Tibial artery (tissue), 4 donors: ENCODE measurements at regions not wholly inside any gene's neighbourhood (a gene's known extent, or its start where the extent isn't known, plus 50 kb on each side); places are given as distances from the start of the nearest gene placed in this dataset.

Experiments used
- DNase-seq, 2 donors: peaks; one replicate each; pipeline ENCODE4 v3.0.0-alpha.2; 2019
- H3K27ac ChIP-seq, 2 donors: fragments of 200-600 bp; sonication (generic) in 1 of 2; 1 replicate in 1 of 2; 2 replicates in 1 of 2; pipeline ENCODE4 v1.5.1; 2018 to 2019; ENCODE audit warnings: mild to moderate bottlenecking in 1 of 2
- H3K27me3 ChIP-seq, 2 donors: fragments of 200-600 bp; sonication (generic) in 1 of 2; one replicate each; pipeline versions ENCODE4 v1.5.1 to v1.6.0; 2016 to 2019
- H3K36me3 ChIP-seq, 3 donors: fragments of 200-600 bp; sonication (generic) in 2 of 3; one replicate each; pipeline ENCODE4 v1.5.1; 2016 to 2019; ENCODE audit warnings: mild to moderate bottlenecking in 2 of 3
- H3K4me1 ChIP-seq, 4 donors: fragments of 200-600 bp; sonication (generic) in 2 of 4; 1 replicate in 3 of 4; 2 replicates in 1 of 4; pipeline ENCODE4 v1.5.1; 2016 to 2019
- H3K4me3 ChIP-seq, 2 donors: fragments of 200-600 bp; sonication (generic) in 1 of 2; 1 replicate in 1 of 2; 2 replicates in 1 of 2; pipeline ENCODE4 v1.5.1; 2018 to 2019; ENCODE audit warnings: mild to moderate bottlenecking in 2 of 2
- H3K9me3 ChIP-seq, 3 donors: fragments of 200-600 bp; sonication (generic) in 1 of 3; one replicate each; pipeline ENCODE4 v1.5.1; 2016 to 2019
- CTCF ChIP-seq, 2 experiments: fragments of 200-600 bp in 1 of 2; fragments of 450-650 bp in 1 of 2; IDR thresholded peaks; one replicate each; pipeline ENCODE4 v1.5.1; 2017 to 2019; ENCODE audit warnings: antibody characterized with exemption in 2 of 2, mild to moderate bottlenecking in 1 of 2, moderate library complexity in 1 of 2
- intact Hi-C: fragments of 100-400 bp; cut with DNase I; formaldehyde crosslinking; loops from one replicate; pipeline ENCODE4 v1.15.0; 2023; ENCODE audit warnings: low total_unique reads

GRCh38 chr13:108137176-108137575, 78.2 kb downstream of the LIG4 start:
- TF ChIP-seq CTCF (IDR thresholded peaks at IDR 0.05), result no peak
- intact Hi-C loops, result no loop called here

GRCh38 chr13:108127406-108127805, 87.9 kb downstream of the LIG4 start:
- H3K4me1 ChIP-seq, result no peaks in the 10 kb centered on the region
- intact Hi-C loops, result no loop called here
- no peak for TF ChIP-seq CTCF (IDR thresholded peaks at IDR 0.05)
- H3K27me3 ChIP-seq, result no peaks in the 10 kb centered on the region
- no peak overlapping the region for H3K4me3 ChIP-seq
- DNase-seq, result no peak
- no peak overlapping the region for H3K27ac ChIP-seq
- H3K36me3 ChIP-seq, result no peaks in the 10 kb centered on the region
- no peaks in the 10 kb centered on the region for H3K9me3 ChIP-seq

More at GRCh38 chr13:108137176-108137575, 78.2 kb downstream of the LIG4 start:
- DNase-seq, result no peak
- Histone ChIP-seq H3K27ac (no peak overlapping the region), H3K4me1 (no peaks in the 10 kb centered on the region), H3K9me3 (no peaks in the 10 kb centered on the region), H3K36me3 (no peaks in the 10 kb centered on the region), H3K27me3 (no peaks in the 10 kb centered on the region), H3K4me3 (no peak overlapping the region)

GRCh38 chr13:108126056-108126455, 89.3 kb downstream of the LIG4 start:
- no peaks in the 10 kb centered on the region for H3K9me3 ChIP-seq
- H3K27me3 ChIP-seq, result no peaks in the 10 kb centered on the region
- H3K27ac ChIP-seq, result no peak overlapping the region
- H3K4me3 ChIP-seq, result no peak overlapping the region
- no peak for DNase-seq
- TF ChIP-seq CTCF (IDR thresholded peaks at IDR 0.05), result no peak
- H3K4me1 ChIP-seq, result no peaks in the 10 kb centered on the region
- intact Hi-C loops, result no loop called here
- H3K36me3 ChIP-seq, result no peaks in the 10 kb centered on the region

GRCh38 chr13:108121406-108121805, 93.9 kb downstream of the LIG4 start:
- intact Hi-C loops, result no loop called here
- Histone ChIP-seq H3K27me3 (no peaks in the 10 kb centered on the region), H3K9me3 (no peaks in the 10 kb centered on the region), H3K4me3 (no peak overlapping the region), H3K4me1 (no peaks in the 10 kb centered on the region), H3K27ac (no peak overlapping the region), H3K36me3 (no peaks in the 10 kb centered on the region)
- no peak for DNase-seq
- no peak for TF ChIP-seq CTCF (IDR thresholded peaks at IDR 0.05)

- Histone ChIP-seq H3K4me3 (no peak overlapping the region), H3K4me1 (no peaks in the 10 kb centered on the region), H3K27ac (no peak overlapping the region), H3K9me3 (no peaks in the 10 kb centered on the region), H3K36me3 (no peaks in the 10 kb centered on the region), H3K27me3 (no peaks in the 10 kb centered on the region)
- intact Hi-C loops, result no loop called here
- no peak for DNase-seq
- no peak for TF ChIP-seq CTCF (IDR thresholded peaks at IDR 0.05)
Observed at GRCh38 chr13:108120856-108121255, 94.5 kb downstream of the LIG4 start.

- Histone ChIP-seq H3K27me3 (no peaks in the 10 kb centered on the region), H3K4me1 (no peaks in the 10 kb centered on the region), H3K36me3 (no peaks in the 10 kb centered on the region), H3K4me3 (no peak overlapping the region), H3K9me3 (no peaks in the 10 kb centered on the region), H3K27ac (no peak overlapping the region)
- intact Hi-C loops, result no loop called here
- DNase-seq, result no peak
- no peak for TF ChIP-seq CTCF (IDR thresholded peaks at IDR 0.05)
Observed at GRCh38 chr13:108120302-108120701, 95.0 kb downstream of the LIG4 start.
